ENCODE measurements at regions not wholly inside any gene's neighbourhood (a gene's known extent, or its start where the extent isn't known, plus 50 kb on each side); places are given as distances from the start of the nearest gene placed in this dataset.

- TF ChIP-seq CTCF (conservative IDR thresholded peaks at IDR 0.05 in 1 of 2, IDR thresholded peaks at IDR 0.05 in 1 of 2; ENCODE audit: low read depth in 1 of 2, low read length in 2 of 2) (no peak), EZH2 (IDR thresholded peaks at IDR 0.05; ENCODE audit: low read length, missing control alignments) (no peak)
Observed at GRCh38 chr2:156164091-156164720, 168.3 kb downstream of the NR4A2 start.

All from fibroblast of lung (primary cell).